Middle frontal gyrus (tissue), 1 donor: ENCODE measurements at regions not wholly inside any gene's neighbourhood (a gene's known extent, or its start where the extent isn't known, plus 50 kb on each side); places are given as distances from the start of the nearest gene placed in this dataset.
"Not testable (repeated sequence)": the region's sequence is repeated elsewhere in the genome, so short reads cannot be mapped to it uniquely, and the experiment has no call there.

Source experiments
- DNase-seq: peaks from one replicate; pipeline ENCODE4 v3.0.0-alpha.2; 2015; ENCODE audit warnings: low spot score; ENCODE audit errors: extremely low spot score

- no peak for DNase-seq
These were observed 142.0 kb downstream of the SCG2 start for GRCh38 chr2:223460209-223460608.

- DNase-seq: no peak
These were observed 141.4 kb downstream of the SCG2 start for GRCh38 chr2:223460774-223461211.

- no peak for DNase-seq
These were observed 138.1 kb downstream of the SCG2 start for GRCh38 chr2:223464071-223464470.

- no peak for DNase-seq
These were observed 136.4 kb downstream of the SCG2 start for GRCh38 chr2:223465793-223466192.

GRCh38 chr2:223467196-223467595 is 135.0 kb downstream of the SCG2 start:
- no peak for DNase-seq

- no peak for DNase-seq
These were observed 132.7 kb downstream of the SCG2 start for GRCh38 chr2:223469270-223470046.

- no peak for DNase-seq
These were observed 131.6 kb downstream of the SCG2 start for GRCh38 chr2:223470602-223471001.

- DNase-seq: no peak
These were observed 129.4 kb downstream of the SCG2 start for GRCh38 chr2:223472771-223473170.

- DNase-seq: no peak
These were observed 127.3 kb downstream of the SCG2 start for GRCh38 chr2:223474893-223475292.

GRCh38 chr2:223475901-223476300 is 126.3 kb downstream of the SCG2 start:
- DNase-seq: no peak

- no peak for DNase-seq
These were observed 124.8 kb downstream of the SCG2 start for GRCh38 chr2:223477318-223477717.

- DNase-seq: no peak
These were observed 120.7 kb downstream of the SCG2 start for GRCh38 chr2:223481486-223481885.

- DNase-seq: no peak
These were observed 115.4 kb downstream of the SCG2 start for GRCh38 chr2:223486751-223487150.

- no peak for DNase-seq
These were observed 114.8 kb downstream of the SCG2 start for GRCh38 chr2:223487214-223487846.

- no peak for DNase-seq
These were observed 113.3 kb downstream of the SCG2 start for GRCh38 chr2:223488814-223489213.

GRCh38 chr2:223494496-223494895 is 107.7 kb downstream of the SCG2 start:
- no peak for DNase-seq

GRCh38 chr2:223494942-223495341 is 107.2 kb downstream of the SCG2 start:
- no peak for DNase-seq

- DNase-seq: not testable (repeated sequence)
These were observed 105.3 kb downstream of the SCG2 start for GRCh38 chr2:223496853-223497252.

GRCh38 chr2:223500709-223501108 is 101.5 kb downstream of the SCG2 start:
- no peak for DNase-seq

- DNase-seq: no peak
These were observed 100.5 kb downstream of the SCG2 start for GRCh38 chr2:223501641-223502040.

GRCh38 chr2:223503746-223504145 is 98.4 kb downstream of the SCG2 start:
- no peak for DNase-seq

GRCh38 chr2:223508372-223508771 is 93.8 kb downstream of the SCG2 start:
- DNase-seq: no peak

GRCh38 chr2:223510713-223511112 is 91.4 kb downstream of the SCG2 start:
- no peak for DNase-seq
